Ectodermal cell (in vitro differentiated cells): ENCODE measurements at regions not wholly inside any gene's neighbourhood (a gene's known extent, or its start where the extent isn't known, plus 50 kb on each side); places are given as distances from the start of the nearest gene placed in this dataset.

Experiments
- H3K27ac ChIP-seq: 2 replicates; pipeline ENCODE4 v1.7.0; 2013; ENCODE audit warnings: mild to moderate bottlenecking, low read depth, low read length; ENCODE audit not compliant: insufficient read depth, poor library complexity, severe bottlenecking
- H3K27me3 ChIP-seq: 2 replicates; pipeline ENCODE4 v1.7.0; 2013; ENCODE audit warnings: mild to moderate bottlenecking, low read length; ENCODE audit not compliant: insufficient read depth, control insufficient read depth, poor library complexity, severe bottlenecking
- H3K36me3 ChIP-seq: one replicate; pipeline ENCODE4 v1.7.0; 2013; ENCODE audit warnings: low read length; ENCODE audit not compliant: control insufficient read depth, insufficient read depth
- H3K4me1 ChIP-seq: one replicate; pipeline ENCODE4 v1.7.0; 2013; ENCODE audit warnings: low read length; ENCODE audit not compliant: control insufficient read depth, insufficient read depth
- H3K4me3 ChIP-seq: 2 replicates; pipeline ENCODE4 v1.7.0; 2013; ENCODE audit warnings: low read depth, low read length, control low read depth; ENCODE audit not compliant: insufficient read depth
- H3K9me3 ChIP-seq: 2 replicates; pipeline ENCODE4 v1.7.0; 2013; ENCODE audit warnings: mild to moderate bottlenecking, low read length, moderate library complexity; ENCODE audit not compliant: control insufficient read depth
- WGBS, 2 experiments: methylation state at CpG; one replicate each; pipeline ENCODE4 v1.1.7; 2013; ENCODE audit warnings: missing lambda C conversion rate in 2 of 2; 5-methylcytosine and 5-hydroxymethylcytosine counted together

DNA sequence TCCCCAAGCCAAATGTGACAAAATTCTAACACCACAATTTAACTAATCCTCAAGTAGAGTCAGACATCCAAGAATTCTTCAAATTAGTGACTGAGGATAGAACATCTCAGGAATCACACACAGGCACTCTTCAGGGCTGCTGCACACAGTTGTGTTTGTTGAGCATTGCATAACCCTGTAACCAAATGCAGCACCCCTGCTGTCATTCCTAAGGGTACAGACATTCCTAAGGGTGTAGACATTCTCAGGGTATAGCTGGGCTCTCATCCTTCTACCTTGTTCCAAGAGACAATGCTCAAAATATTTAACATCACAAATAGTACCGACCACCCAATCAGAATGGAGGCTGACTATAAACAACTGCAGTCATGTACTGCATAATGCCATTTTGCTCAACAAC, 107.1 kb upstream of the UBE2E2 start:
- Histone ChIP-seq H3K27ac (no peak overlapping the region), H3K4me3 (no peak overlapping the region), H3K4me1 (no peaks in the 10 kb centered on the region), H3K27me3 (no peaks in the 10 kb centered on the region), H3K9me3 (no peaks in the 10 kb centered on the region), H3K36me3 (no peaks in the 10 kb centered on the region)
- WGBS, 2 experiments: 71 to 74% methylated on average over 1 of the region's 1 CpG

DNA sequence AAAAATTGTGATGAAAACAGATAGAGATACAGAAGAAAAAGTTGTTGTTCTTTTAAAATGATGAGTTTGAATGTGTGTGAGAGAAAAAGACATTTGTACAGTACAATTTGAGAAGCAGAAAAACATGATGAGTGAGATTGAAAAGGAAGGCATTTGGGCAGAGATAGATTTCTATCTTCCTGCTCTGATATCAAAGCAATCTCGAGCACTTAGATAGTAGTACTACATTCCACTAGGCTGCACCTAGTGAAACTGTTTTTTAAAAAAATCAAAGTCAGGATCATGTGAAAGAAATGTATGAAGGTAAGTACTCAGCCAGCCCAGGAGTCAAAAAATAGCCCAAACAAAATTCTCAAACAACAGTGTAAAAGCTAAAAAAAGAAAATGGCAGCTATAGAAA, 104.1 kb upstream of the UBE2E2 start:
- Histone ChIP-seq H3K36me3 (no peaks in the 10 kb centered on the region), H3K27ac (no peak overlapping the region), H3K4me1 (no peaks in the 10 kb centered on the region), H3K4me3 (no peak overlapping the region), H3K27me3 (no peaks in the 10 kb centered on the region), H3K9me3 (no peaks in the 10 kb centered on the region)
- 100% methylated on average over 1 of the region's 1 CpG; no CpG with 5 or more reads in 1 of the 2 experiments for WGBS, 2 experiments

DNA sequence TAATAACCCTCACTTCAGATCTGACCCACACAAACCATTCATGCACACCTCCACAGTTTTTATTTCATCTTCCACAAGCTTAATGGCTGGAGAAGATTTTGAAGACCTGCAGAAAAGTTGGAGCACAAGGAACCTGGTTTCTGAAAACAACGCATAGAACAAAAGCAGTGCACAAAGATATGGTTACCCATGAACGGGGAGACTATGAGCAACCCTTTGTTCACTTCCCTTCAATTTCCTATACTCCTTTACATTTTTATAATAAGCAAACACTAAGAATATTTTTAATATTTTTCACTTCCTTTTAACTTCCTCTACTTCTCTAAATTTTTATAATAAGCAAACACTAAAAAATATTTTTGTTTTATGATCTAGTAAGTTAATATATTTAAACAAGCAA, 103.5 kb upstream of the UBE2E2 start:
- Histone ChIP-seq H3K9me3 (no peaks in the 10 kb centered on the region), H3K27ac (no peak overlapping the region), H3K4me1 (no peaks in the 10 kb centered on the region), H3K4me3 (no peak overlapping the region), H3K27me3 (no peaks in the 10 kb centered on the region), H3K36me3 (no peaks in the 10 kb centered on the region)
- WGBS, 2 experiments: 96 to 97% methylated on average over 2 of the region's 2 CpGs

DNA sequence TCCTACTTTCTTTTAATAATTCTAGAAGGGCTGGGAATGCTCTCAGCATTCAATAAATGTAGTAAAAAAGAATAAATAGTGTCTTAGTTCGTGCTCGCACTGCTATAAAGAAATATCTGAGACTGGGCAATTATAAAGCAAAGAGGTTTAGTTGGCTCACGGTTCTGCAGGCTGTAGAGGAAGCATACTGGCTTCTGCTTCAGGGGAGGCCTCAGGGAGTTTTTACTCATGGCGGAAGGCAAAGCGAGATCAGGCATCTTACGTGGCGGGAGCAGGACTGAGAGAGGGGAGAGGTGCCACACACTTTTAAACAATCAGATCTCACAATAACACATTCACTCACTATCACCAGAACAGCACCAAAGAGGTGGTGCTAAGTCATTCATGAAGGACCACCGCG, 103.0 kb upstream of the UBE2E2 start:
- H3K27me3 ChIP-seq: no peaks in the 10 kb centered on the region
- H3K36me3 ChIP-seq: no peaks in the 10 kb centered on the region
- H3K9me3 ChIP-seq: no peaks in the 10 kb centered on the region
- no peak overlapping the region for H3K27ac ChIP-seq
- WGBS, 2 experiments: 93 to 97% methylated on average over 8 to 9 of the region's 9 CpGs
- no peak overlapping the region for H3K4me3 ChIP-seq
- H3K4me1 ChIP-seq: no peaks in the 10 kb centered on the region

DNA sequence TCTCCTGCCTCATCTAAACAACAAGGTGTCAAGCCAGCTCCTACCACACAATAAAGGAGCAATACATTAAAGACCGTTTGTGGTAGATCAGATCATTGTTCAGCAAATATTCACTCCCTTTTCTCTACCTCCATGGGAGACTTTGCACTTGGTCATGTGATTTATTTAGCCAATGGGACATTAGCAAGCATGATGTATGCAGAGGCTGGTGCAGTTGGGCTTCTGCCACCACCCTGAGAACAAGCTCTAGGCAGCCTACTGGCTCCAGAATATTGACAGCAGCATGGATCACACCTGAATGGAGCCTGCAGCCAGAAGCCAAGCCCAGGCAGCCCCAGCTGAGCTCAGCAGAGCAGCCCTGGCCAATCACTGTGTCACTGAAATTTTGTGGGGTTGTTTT, 99.4 kb upstream of the UBE2E2 start:
- Histone ChIP-seq H3K9me3 (no peaks in the 10 kb centered on the region), H3K4me1 (no peaks in the 10 kb centered on the region), H3K27me3 (no peaks in the 10 kb centered on the region), H3K36me3 (no peaks in the 10 kb centered on the region), H3K4me3 (no peak overlapping the region), H3K27ac (no peak overlapping the region)
- 95 to 100% methylated on average over 1 of the region's 1 CpG for WGBS, 2 experiments

DNA sequence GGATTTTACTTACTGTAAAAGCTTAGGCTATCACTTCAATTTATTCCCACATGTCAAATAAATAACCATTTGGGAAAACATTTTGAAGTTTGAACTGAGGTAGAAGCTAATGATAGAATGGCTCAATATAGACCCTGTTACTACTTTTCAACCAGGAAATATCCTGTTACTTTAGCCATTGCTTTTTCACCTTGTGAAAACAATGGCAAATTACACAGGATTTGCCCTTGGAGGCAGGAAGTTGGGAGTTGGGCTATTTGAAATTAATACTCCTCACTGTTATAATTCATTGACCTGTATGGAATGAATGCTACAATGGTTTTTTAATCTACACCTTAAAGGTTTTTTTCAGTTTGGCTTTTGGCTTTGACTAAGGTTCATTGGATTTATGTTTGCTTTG, 98.1 kb upstream of the UBE2E2 start:
- Histone ChIP-seq H3K4me3 (no peak overlapping the region), H3K9me3 (no peaks in the 10 kb centered on the region), H3K27ac (no peak overlapping the region), H3K4me1 (no peaks in the 10 kb centered on the region), H3K27me3 (no peaks in the 10 kb centered on the region), H3K36me3 (no peaks in the 10 kb centered on the region)

DNA sequence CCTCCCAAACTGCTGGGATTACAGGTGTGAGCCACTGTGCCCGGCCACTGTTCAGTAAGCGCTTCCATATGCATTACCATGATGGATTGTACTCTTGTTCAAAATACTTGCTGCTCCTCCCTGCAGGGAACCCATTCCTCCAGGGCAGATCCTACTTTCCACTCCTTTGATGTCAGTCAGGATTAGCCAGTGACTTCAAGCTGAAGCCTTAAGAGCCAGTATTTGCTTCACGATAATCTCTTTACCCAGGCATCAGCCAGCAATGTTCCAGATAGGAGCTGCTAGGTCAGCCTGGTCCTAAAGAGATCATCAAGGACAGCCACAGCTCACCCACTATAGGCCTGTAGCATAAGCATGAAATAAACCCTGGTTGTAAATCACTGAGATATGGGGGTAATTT, 96.5 kb upstream of the UBE2E2 start:
- H3K4me3 ChIP-seq: no peak overlapping the region
- no peak overlapping the region for H3K27ac ChIP-seq
- no peaks in the 10 kb centered on the region for H3K27me3 ChIP-seq
- no peaks in the 10 kb centered on the region for H3K9me3 ChIP-seq
- 45 to 56% methylated on average over 3 of the region's 3 CpGs for WGBS, 2 experiments
- no peaks in the 10 kb centered on the region for H3K4me1 ChIP-seq
- no peaks in the 10 kb centered on the region for H3K36me3 ChIP-seq

DNA sequence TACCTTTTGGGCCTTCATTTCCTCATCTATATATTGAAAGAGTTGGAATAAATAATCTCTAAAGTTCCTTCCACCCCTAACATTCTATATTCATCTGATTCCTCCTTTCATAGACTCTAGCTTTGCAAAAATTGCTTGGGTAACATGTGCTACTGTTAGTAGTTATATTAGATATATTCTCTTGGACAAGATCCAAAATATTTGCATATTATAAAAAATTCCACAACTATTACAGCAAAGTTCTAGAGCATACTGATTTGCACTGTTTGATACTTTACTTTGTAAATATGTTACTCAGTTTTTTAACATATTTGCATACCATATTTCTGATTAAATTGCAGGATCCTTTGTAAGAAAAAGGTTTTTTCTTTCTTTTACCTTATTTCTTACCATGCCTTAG, 95.9 kb upstream of the UBE2E2 start:
- Histone ChIP-seq H3K9me3 (no peaks in the 10 kb centered on the region), H3K27me3 (no peaks in the 10 kb centered on the region), H3K36me3 (no peaks in the 10 kb centered on the region), H3K4me3 (no peak overlapping the region), H3K27ac (no peak overlapping the region), H3K4me1 (no peaks in the 10 kb centered on the region)

DNA sequence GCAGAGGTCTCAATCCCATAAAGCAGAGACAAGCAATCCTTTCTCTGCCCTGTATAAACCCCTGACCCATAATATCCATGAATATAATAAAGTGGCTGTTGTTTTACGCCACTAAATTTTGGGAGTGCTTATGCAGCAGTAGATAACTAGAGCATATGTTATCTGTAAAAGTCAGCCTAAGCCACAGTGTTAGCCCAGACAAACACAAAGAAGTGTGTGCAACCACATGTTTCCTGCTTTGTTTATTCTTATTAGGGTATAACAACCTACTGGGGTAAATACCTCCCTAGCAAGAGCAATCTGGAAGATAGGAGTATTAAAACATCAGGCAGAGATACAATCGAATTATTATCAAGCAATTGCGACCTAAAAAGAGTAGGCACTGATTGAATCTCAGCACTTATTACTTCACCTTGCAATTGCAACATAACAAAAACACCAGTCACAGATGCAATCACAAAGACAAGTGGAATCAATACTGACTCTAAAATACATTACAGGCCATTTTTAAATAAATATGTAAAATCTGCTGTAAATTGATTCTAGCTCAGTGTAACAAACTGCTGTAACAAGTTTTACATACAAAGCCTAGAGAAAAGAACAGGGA, 94.6 kb upstream of the UBE2E2 start:
- no peaks in the 10 kb centered on the region for H3K27me3 ChIP-seq
- WGBS, 2 experiments: 96% methylated on average over 2 to 3 of the region's 3 CpGs

DNA sequence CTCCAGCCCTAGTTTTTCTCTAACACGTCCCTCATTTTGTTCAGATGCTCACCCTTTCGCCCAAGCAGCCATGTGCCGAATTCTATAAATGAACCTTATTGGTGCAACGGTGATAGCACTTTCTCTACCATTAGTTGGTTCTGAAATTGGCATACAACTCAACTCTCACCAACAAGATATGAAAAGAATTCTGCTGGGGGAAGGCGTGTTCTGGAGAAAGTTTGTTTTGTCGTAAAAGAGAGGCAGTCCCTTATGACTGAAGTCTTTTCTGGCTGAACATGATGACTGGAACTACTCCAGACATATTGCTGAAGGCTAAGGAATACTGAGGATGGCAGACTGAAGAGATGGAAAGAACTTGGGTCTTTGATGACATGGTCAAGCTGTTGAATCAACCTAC, 91.8 kb upstream of the UBE2E2 start:
- Histone ChIP-seq H3K9me3 (no peaks in the 10 kb centered on the region), H3K4me3 (no peak overlapping the region), H3K36me3 (no peaks in the 10 kb centered on the region), H3K27ac (no peak overlapping the region), H3K27me3 (no peaks in the 10 kb centered on the region), H3K4me1 (no peaks in the 10 kb centered on the region)
- WGBS, 2 experiments: 95 to 98% methylated on average over 6 of the region's 6 CpGs

More for the DNA sequence above, 94.6 kb upstream of the UBE2E2 start:
- H3K4me1 ChIP-seq: no peaks in the 10 kb centered on the region
- no peaks in the 10 kb centered on the region for H3K9me3 ChIP-seq
- no peak overlapping the region for H3K27ac ChIP-seq
- no peak overlapping the region for H3K4me3 ChIP-seq
- no peaks in the 10 kb centered on the region for H3K36me3 ChIP-seq

DNA sequence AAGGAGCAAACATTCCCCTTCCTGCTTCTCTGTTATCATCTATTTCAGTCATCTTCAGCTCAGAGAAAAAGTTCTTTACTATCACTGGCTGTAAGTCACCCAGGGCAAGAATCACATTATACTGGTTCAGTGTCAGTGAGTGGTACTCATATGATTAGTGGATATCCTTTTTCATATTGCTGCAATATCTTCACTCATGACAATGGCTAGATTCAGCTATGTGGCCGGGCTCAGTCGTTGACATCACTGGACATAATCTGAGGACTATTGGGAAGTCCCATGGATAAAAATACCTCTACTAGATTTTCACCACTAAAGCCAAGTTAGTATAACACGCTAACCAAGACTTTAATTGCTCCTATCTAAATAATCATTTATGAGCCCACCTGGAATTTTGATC, 91.3 kb upstream of the UBE2E2 start:
- WGBS, 2 experiments: 90 to 100% methylated on average over 2 to 3 of the region's 3 CpGs
- H3K27ac ChIP-seq: no peak overlapping the region
- H3K27me3 ChIP-seq: no peaks in the 10 kb centered on the region
- no peaks in the 10 kb centered on the region for H3K4me1 ChIP-seq
- no peak overlapping the region for H3K4me3 ChIP-seq
- no peaks in the 10 kb centered on the region for H3K9me3 ChIP-seq
- no peaks in the 10 kb centered on the region for H3K36me3 ChIP-seq
